OCI-LY1 (cell line): ENCODE measurements at regions not wholly inside any gene's neighbourhood (a gene's known extent, or its start where the extent isn't known, plus 50 kb on each side); places are given as distances from the start of the nearest gene placed in this dataset.

ENCODE experiments used
- EZH2 ChIP-seq: fragments of 200-600 bp; sonication (generic), shearing (Covaris generic); IDR thresholded peaks from 2 replicates; pipeline ENCODE4 v1.8.0; 2017; ENCODE audit warnings: borderline replicate concordance, mixed run types, mild to moderate bottlenecking, antibody characterized with exemption, low read length, moderate library complexity, mixed read lengths
- TF ChIP-seq, protein P1 (sequence below): fragments of 200-600 bp; sonication (generic), shearing (Covaris generic); IDR thresholded peaks from 2 replicates; pipeline ENCODE4 v1.5.1; 2017; ENCODE audit warnings: mild to moderate bottlenecking, antibody characterized with exemption, low read length, moderate library complexity, mixed read lengths

DNA sequence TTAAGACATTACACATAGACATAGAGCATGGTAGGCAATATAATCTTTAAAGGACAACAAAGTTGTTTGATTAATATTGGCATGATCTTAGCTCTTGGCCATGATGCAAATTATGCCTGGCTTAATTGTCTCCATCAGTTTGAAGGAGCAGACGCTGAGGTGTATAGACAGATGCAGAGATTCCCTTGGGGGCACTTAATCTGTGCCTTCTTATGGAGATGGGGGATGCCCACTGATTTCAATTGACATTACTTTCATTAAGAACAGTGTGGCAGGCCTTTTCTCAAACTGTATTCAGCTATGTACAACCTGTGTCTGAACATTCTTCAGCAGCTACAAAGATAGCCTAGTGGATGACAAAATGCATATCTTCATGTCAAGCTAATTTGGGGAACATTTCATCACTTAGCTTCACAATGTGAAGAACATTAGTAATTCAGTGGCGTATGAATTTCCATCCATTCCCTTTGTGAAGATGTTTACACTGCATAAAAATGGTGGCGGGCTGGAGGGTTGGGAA, 85.3 kb upstream of the MYCBP2 start:
- TF ChIP-seq, protein P1, sequence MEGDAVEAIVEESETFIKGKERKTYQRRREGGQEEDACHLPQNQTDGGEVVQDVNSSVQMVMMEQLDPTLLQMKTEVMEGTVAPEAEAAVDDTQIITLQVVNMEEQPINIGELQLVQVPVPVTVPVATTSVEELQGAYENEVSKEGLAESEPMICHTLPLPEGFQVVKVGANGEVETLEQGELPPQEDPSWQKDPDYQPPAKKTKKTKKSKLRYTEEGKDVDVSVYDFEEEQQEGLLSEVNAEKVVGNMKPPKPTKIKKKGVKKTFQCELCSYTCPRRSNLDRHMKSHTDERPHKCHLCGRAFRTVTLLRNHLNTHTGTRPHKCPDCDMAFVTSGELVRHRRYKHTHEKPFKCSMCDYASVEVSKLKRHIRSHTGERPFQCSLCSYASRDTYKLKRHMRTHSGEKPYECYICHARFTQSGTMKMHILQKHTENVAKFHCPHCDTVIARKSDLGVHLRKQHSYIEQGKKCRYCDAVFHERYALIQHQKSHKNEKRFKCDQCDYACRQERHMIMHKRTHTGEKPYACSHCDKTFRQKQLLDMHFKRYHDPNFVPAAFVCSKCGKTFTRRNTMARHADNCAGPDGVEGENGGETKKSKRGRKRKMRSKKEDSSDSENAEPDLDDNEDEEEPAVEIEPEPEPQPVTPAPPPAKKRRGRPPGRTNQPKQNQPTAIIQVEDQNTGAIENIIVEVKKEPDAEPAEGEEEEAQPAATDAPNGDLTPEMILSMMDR, result no peak
- TF ChIP-seq EZH2, result no peak
